ENCODE measurements at regions not wholly inside any gene's neighbourhood (a gene's known extent, or its start where the extent isn't known, plus 50 kb on each side); places are given as distances from the start of the nearest gene placed in this dataset.

DNA sequence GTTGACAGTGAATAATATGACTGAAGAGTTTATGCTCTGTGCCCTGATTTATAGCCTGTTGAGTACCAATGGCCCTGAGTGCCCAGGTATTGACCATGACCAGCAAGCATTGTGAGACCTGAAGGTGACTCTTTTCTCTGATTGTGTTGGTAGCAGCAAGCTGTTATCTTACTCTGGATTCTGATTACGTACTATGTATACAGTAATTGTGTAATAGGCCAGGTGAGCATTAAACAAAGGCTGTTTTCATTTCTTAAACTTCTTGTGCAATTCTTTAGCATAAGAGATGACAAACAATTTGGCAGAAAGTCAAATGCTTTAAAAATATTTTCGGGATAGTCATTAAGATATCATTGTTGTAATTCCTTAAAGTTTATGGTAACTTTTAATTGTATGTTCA is 111.7 kb upstream of the PTPRK start:
- WGBS, 2 donors, result 91 to 93% methylated on average over 2 of the region's 2 CpGs
- no peak overlapping the region for H3K4me3 ChIP-seq (replicated peaks in 1 of 3)
- DNase-seq, result no peak
- no peak overlapping the region for H3K27ac ChIP-seq
- H3K36me3 ChIP-seq, result no peaks in the 10 kb centered on the region
- no peaks in the 10 kb centered on the region for H3K4me1 ChIP-seq
- TF ChIP-seq CTCF (IDR thresholded peaks at IDR 0.05) (no peak), POLR2A (IDR thresholded peaks at IDR 0.05) (no peak)
- intact Hi-C loops (cut with DNase I), result no loop called here
- H3K27me3 ChIP-seq, result no peaks in the 10 kb centered on the region
- no peaks in the 10 kb centered on the region for H3K9me3 ChIP-seq

DNA sequence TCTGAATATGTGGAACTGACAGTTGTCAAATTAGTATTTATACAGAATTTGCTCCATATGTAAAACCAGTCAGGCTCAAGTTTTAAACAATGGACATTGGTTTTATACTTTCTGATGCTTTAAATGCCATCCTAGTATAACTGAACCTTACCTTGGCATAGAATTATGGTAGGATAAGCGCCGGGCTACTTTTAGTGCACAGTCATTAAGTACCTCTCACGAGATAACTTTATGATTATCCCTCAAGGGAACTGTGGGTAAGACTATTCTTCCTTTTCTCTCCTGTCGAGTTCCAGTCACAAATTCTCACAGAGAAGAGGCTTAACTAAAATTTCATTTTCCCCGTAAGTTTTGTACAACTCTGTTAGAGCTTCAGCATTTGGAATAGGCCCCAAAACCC is 110.6 kb upstream of the PTPRK start:
- H3K27ac ChIP-seq, result no peak overlapping the region
- H3K27me3 ChIP-seq, result no peaks in the 10 kb centered on the region
- H3K36me3 ChIP-seq, result no peaks in the 10 kb centered on the region
- intact Hi-C loops (cut with DNase I), result no loop called here
- DNase-seq, result no peak
- H3K4me1 ChIP-seq, result no peaks in the 10 kb centered on the region
- WGBS, 2 donors, result 86 to 89% methylated on average over 5 of the region's 5 CpGs
- TF ChIP-seq POLR2A (IDR thresholded peaks at IDR 0.05) (no peak), CTCF (IDR thresholded peaks at IDR 0.05) (no peak)
- no peaks in the 10 kb centered on the region for H3K9me3 ChIP-seq
- H3K4me3 ChIP-seq (replicated peaks in 1 of 3), result no peak overlapping the region

DNA sequence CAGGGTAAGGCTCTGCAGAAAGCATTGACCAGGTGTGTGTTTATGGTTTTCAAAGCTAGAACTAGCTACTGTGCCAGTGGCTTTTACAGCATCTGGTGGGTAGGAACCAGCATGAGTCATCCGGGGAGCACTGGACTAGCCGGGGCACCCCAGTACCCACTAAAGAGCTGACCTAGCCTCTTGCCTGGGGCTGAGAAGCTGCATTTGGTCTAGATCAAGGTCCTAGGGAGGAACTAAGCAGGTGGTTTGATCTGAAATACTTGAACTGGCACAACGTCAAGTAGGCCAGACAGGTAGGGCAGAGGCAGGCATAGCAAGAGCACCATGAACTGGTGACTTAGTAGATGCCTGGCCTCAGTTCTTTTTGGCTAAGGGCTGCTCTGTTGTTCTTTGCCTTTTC is 109.8 kb upstream of the PTPRK start:
- 70 to 79% methylated on average over 3 of the region's 3 CpGs for WGBS, 2 donors
- TF ChIP-seq CTCF (IDR thresholded peaks at IDR 0.05), result no peak
- no peak for TF ChIP-seq POLR2A (IDR thresholded peaks at IDR 0.05)
- no peak overlapping the region for H3K27ac ChIP-seq
- DNase-seq, result no peak
- H3K4me3 ChIP-seq (replicated peaks in 1 of 3), result no peak overlapping the region
- H3K9me3 ChIP-seq, result no peaks in the 10 kb centered on the region
- intact Hi-C loops (cut with DNase I), result no loop called here
- no peaks in the 10 kb centered on the region for H3K4me1 ChIP-seq
- H3K27me3 ChIP-seq, result no peaks in the 10 kb centered on the region
- no peaks in the 10 kb centered on the region for H3K36me3 ChIP-seq

DNA sequence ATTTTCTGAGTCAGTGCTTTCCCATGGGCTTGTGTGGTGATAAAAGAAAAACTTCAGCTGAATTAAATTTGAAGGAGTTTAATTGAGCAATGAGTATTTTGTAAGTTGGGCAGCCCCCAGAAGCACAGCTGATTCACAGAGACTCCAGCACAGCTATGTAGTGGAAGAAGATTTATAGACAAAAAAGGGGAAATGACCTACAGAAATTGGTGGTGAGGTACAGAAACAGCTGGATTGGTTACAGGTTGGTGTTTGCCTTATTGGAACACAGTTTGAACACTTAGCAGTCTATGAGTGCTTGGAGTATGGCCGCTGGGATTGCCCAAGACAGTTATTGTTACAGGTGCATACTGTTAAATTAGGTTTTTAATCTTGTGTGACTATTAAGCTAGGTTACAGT is 96.9 kb upstream of the PTPRK start:
- Histone ChIP-seq H3K27ac (no peak overlapping the region), H3K27me3 (no peaks in the 10 kb centered on the region), H3K4me3 (replicated peaks in 1 of 3) (no peak overlapping the region), H3K36me3 (no peaks in the 10 kb centered on the region), H3K4me1 (no peaks in the 10 kb centered on the region), H3K9me3 (no peaks in the 10 kb centered on the region)
- no peak for TF ChIP-seq CTCF (IDR thresholded peaks at IDR 0.05)
- no peak for TF ChIP-seq POLR2A (IDR thresholded peaks at IDR 0.05)
- DNase-seq, result no peak
- intact Hi-C loops (cut with DNase I), result no loop called here
- WGBS, 2 donors, result 84 to 97% methylated on average over 1 of the region's 1 CpG

- H3K36me3 ChIP-seq, result no peaks in the 10 kb centered on the region
- TF ChIP-seq POLR2A (IDR thresholded peaks at IDR 0.05) (no peak), CTCF (IDR thresholded peaks at IDR 0.05) (no peak)
- H3K9me3 ChIP-seq, result no peaks in the 10 kb centered on the region
- DNase-seq, result no peak
- no peaks in the 10 kb centered on the region for H3K27me3 ChIP-seq
- no peak overlapping the region for H3K4me3 ChIP-seq (replicated peaks in 1 of 3)
- intact Hi-C loops (cut with DNase I), result no loop called here
- H3K27ac ChIP-seq, result no peak overlapping the region
- no peaks in the 10 kb centered on the region for H3K4me1 ChIP-seq
Observed at GRCh38 chr6:128616342-128616741, 95.9 kb upstream of the PTPRK start.

Data from thyroid gland (tissue), 4 donors.